NCI-H1105 (cell line): ENCODE measurements at regions not wholly inside any gene's neighbourhood (a gene's known extent, or its start where the extent isn't known, plus 50 kb on each side); places are given as distances from the start of the nearest gene placed in this dataset.

Source experiments
- DNase-seq: peaks from one replicate; lab custom pipeline; 2025; lab: John Stamatoyannopoulos, UW

DNA sequence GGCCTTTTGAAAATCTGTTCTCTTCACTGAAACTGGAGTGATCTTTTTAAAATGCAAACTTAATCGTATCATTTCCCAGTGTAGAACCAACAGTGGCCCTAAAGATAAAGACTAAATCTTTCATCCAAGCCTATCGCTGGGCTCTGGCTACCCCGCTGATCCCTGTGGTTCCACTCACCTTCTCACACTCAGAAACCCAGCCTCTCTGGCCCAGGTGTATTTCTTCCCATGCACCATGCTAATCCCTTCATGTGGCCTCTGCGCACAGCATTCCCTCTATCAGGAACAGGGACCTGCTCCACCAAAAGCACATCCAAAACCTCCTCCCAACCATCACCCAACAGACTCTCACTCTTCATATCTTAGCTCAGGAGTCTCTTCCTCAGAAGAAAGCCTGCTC is 214.1 kb upstream of the DAPK1 start:
- DNase-seq, result no peak

DNA sequence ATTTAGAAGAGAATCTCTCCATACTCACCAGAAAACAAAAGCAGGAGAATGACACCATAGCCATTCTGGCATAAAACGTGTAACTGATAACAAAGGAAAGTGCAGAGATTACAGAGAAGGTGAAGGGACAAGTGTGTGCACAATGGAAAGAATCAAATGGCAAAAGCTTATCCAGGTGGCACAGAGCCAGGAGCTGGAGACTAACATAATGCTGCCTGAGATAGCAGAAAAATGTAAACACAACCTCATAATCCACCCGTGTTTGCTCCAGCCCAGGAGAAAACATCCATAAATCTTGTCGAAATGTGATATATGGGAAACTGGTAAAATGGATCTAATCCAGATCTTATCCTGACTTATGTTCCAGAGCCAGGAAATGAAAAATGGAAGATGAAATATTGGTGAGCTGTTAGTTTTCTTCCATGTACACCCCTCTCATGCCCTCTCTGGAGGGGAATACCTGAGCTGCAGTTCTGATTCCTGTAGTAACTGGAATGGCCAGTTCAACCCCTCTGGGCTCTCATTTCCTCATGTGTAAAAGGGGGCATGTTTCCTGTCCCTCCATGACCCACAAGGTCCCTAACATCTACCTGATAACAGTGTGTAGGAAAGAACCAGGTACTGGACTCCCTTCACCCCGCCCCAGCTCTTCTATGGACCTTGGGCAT is 212.3 kb upstream of the DAPK1 start:
- peak; percentile 62 for DNase-seq

GRCh38 chr9:87286506-87286905 is 211.2 kb upstream of the DAPK1 start:
- no peak for DNase-seq

GRCh38 chr9:87290241-87291052 is 207.2 kb upstream of the DAPK1 start:
- DNase-seq, result no peak

DNA sequence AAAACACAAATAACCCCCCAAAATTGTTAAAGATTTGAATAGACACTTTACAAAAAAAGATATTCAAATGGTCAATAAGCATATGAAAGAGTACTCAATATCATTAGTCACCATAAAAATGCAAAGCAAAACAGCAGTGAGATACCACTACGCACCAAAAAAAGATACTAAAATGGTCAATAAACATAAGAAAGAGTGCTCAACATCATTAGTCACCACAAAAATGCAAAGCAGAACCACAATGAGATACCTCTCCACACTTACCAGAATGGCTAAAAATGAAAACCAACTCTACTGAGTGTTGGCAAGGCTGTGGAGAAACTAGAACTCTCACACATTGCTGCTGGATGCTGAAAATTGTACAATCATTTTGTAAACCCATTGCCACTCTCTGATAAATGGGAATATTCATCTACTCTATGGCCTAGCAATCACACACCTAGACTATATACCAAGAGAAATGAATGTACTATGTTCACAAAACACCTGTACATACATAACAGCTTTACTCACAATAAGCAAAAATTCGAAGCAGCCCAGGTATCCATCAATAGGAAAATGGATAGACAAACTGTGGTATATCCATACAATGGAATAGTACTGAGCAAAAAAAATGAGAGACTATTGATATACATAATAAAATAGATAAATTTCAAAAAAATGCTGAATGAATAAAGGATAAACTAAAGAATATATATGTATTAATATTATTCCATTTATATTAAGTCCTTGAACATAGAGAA is 205.0 kb upstream of the DAPK1 start:
- DNase-seq, result no peak

GRCh38 chr9:87294126-87294525 is 203.5 kb upstream of the DAPK1 start:
- DNase-seq, result no peak

- no peak for DNase-seq
Measured at GRCh38 chr9:87300915-87301314, 196.8 kb upstream of the DAPK1 start.

DNA sequence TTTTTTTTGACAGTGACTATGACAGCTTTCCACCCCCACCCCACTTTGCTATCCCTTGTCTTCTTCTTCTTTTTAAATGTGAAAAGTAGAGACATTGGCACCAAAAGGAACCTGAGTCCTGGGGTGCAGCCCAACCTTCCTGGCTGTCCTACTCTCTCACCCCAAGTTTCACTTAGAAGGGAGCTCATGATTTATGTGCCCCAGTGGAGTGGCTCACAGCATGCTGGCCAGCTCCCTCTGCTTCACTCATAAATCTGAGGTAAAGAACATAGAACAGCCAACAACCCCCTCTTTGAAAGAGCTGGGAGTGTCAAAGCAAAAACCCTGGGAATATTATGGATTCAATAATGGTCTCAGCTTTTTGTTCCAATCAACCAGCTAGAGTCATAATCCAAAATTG is 196.3 kb upstream of the DAPK1 start:
- DNase-seq, result no peak

GRCh38 chr9:87305151-87305550 is 192.5 kb upstream of the DAPK1 start:
- no peak for DNase-seq

GRCh38 chr9:87306006-87306405 is 191.7 kb upstream of the DAPK1 start:
- DNase-seq, result no peak

DNA sequence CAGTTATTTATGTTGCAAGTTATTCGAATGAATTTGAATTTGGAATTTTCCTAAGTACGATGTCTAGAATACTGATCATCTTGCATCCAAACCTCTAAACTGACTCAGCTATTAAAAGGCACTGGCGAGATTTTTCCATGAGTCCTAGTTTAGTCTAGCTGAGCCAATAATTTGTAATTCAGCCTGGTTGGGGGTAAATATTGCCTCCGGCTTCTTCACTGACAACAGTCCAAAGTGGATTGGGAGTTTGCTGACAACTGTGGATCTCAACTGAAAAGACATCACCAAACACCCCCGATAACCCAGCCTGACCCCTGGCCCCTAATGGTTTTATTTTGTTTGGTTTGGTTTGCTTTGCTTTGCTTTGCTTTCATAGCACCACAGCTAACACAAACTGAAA is 189.8 kb upstream of the DAPK1 start:
- no peak for DNase-seq

DNA sequence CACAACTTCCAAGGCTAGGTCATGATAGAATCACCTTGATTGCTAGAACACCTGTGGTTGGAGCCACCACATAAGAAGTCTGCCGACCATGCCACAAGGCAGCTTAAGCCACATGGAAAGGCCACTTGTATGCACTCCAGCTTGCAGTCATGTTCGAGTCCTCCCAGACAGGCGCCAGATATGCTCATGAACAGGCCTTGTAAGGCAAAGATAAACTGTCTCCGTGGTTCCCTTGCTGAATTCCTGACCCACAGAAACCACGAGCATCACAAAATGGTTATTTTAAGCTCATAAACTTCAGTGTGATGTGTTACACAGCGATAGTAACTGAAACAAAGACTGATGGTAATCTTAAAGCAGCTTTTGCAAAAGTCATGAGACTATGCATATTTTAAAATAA is 188.4 kb upstream of the DAPK1 start:
- no peak for DNase-seq

DNA sequence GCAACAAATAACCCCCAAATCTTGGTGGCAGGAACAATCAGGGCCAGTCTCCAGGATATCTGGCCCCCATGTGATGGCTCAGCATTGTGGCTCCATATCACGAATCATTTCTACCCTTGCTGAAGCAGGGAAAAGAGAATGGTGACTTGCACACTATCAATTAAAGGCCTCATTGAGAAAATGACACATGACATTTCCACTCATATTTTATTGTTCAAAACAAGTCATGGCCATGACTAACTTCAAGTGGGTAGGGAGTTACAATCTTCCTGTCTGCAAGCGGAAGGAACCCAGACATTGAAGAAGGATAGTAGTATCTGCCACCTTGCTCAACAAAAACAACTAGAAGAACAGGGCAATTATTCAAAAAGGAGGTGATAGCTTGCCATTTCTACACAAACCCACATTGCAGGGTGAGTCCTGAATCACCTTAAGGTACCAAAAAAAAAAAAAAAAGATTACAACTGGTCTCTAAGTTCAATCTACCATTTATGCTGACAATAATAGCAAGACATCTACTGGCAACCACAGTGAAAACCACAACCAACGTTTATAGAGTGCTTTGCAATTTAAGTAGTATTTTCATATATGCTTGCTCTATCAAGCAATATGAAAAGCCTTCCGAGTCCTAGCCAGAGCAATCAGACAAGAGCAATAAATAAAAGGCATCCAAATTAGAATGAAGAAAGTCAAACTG is 186.7 kb upstream of the DAPK1 start:
- DNase-seq, result no peak

- no peak for DNase-seq
Measured at GRCh38 chr9:87319656-87320055, 178.0 kb upstream of the DAPK1 start.

DNA sequence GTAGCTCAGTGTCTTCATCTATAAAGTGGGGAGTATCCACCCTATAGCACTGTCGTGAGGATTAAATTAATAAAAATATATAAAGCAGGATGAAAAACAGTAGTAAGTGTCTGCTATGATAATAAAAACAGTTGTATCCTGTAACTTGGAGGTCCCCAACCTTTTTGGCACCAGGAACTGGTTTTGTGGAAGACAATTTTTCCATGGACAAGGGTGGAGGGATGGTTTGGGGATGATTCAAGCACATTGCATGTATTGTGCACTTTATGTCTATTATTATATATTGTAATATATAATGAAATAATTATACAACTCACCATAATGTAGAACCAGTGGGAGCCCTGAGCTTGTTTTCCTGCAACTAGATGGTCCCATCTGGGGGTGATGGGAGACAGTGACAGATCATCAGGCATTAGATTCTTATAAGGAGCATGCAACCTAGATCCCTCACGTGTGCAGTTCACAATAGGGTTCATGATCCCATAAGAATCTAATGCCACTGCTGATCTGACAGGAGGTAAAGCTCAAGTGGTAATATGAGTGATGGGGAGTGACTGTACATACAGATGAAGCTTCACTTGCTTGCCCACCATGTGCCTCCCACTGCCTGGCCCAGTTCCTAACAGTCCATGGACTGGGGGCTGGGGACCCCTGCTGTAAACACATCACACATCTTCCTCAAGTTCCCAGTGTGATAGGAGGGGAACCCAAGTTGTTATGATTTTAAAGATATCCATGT is 177.4 kb upstream of the DAPK1 start:
- no peak for DNase-seq

DNA sequence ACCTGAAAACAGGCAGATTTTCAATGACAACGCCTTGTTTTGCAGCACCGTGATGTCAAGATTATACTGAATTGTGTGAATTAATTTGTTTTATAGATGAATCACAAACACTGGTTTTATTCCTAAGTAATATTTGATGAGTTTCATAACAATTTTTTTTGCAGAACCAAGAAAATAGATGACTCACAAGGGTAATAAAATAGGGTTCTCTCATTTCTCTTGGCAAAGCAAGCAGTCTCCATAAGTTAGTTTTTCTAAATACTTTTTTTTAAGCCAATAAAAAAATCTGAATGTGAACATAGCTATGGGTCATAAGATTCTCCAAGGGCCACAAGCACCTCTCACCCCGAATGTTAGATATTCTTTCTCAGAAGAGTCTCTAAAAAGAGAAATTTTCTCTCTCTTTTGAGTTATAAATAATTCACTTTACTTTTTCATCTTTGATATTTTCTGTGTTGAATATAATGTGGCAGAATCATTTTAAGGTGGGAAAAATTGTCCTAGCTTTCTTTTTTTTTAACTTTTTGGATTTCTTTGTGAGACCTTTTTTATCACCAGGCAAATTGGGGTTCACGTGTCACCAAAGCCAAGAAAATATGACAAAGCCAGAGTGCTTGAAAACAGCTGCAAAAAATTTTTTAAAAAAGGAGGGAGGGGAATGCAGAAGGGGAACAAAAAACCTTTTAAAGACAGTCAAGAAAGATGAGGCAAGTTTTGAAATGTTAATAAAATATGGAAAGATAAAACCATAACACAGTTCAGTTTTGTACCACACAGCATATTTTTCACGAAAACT is 174.6 kb upstream of the DAPK1 start:
- DNase-seq, result no peak

DNA sequence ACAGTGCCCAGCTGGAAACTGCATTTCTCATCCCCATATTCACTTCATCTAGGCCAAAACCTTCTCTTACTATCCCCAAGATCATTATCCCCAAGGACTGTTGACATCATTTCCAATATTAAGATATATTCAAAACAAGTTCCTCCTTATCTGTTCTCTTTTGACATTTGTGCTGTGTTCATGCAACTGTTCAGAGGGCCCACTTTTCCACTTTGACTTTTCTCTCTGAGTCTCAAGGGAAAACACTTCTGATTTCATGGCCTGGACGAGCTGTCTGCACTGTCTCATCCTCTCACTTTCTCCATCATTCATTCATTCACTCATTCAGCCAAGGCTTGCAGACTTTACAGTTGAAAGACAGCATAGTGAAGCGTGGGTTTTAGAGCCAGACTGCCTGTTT is 173.7 kb upstream of the DAPK1 start:
- no peak for DNase-seq

DNA sequence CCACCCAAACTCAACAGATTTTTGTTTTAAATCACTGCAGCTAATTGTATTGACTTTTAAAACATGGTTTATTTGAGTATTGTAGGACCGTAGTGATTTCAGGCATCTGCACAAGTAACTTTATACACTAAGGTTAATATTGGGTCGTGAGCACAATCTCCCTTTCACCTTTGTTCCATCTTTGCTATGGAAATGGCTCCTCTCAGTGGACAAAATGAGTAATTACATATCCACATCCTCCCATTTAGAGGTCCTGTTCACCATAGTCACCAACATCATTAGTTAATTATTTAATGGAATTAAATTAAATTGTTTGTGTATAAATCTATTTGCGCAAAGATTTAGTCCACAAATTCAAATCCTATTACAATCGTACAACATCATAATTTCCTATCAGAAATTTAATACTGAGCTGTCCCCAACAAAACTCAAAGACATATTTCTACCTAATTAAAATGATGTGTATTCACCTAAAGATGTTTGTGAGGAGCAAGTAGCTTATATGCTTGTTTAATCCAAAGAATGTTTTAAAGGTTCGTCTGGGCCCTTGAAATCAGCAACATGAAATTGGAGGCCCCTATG is 173.0 kb upstream of the DAPK1 start:
- DNase-seq, result peak; percentile 38

- no peak for DNase-seq
Measured at GRCh38 chr9:87327575-87328125, 170.0 kb upstream of the DAPK1 start.

- DNase-seq, result no peak
Measured at GRCh38 chr9:87333802-87334201, 163.9 kb upstream of the DAPK1 start.
